ENCODE measurements at regions not wholly inside any gene's neighbourhood (a gene's known extent, or its start where the extent isn't known, plus 50 kb on each side); places are given as distances from the start of the nearest gene placed in this dataset.

DNA sequence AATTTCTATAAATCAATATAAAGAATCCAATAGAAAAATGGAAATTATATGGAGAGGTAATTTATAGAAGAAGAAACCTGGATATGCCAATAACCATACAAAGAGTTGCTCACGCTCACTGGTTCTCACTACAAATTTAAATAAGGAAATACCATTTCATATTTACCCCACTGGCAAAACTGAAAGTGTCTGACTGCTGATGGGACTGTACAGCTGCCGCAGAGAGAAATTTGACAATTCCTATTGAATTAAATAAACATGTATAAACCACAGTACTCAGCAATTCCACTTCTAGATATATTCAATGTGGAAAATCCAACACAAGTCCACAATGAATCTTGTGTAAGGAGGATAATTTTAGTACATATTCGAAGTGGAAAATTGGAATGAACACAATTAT lies 830.4 kb upstream of the GRAMD2B start:
- no peak for DNase-seq (ENCODE audit: extremely low spot score)
- TF ChIP-seq, protein P1, sequence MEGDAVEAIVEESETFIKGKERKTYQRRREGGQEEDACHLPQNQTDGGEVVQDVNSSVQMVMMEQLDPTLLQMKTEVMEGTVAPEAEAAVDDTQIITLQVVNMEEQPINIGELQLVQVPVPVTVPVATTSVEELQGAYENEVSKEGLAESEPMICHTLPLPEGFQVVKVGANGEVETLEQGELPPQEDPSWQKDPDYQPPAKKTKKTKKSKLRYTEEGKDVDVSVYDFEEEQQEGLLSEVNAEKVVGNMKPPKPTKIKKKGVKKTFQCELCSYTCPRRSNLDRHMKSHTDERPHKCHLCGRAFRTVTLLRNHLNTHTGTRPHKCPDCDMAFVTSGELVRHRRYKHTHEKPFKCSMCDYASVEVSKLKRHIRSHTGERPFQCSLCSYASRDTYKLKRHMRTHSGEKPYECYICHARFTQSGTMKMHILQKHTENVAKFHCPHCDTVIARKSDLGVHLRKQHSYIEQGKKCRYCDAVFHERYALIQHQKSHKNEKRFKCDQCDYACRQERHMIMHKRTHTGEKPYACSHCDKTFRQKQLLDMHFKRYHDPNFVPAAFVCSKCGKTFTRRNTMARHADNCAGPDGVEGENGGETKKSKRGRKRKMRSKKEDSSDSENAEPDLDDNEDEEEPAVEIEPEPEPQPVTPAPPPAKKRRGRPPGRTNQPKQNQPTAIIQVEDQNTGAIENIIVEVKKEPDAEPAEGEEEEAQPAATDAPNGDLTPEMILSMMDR (IDR thresholded peaks at IDR 0.05; ENCODE audit: control extremely low read depth, extremely low read depth, low read depth, missing control alignments), result no peak
- CTCF ChIA-PET, result interaction anchor here (0.9 to 2.9 kb wide), 2 partner anchors 11 to 13 kb away, joined by 3 to 7 read pairs; no protein-coding TSS in a partner anchor
- POLR2A ChIA-PET, result no interaction called here

DNA sequence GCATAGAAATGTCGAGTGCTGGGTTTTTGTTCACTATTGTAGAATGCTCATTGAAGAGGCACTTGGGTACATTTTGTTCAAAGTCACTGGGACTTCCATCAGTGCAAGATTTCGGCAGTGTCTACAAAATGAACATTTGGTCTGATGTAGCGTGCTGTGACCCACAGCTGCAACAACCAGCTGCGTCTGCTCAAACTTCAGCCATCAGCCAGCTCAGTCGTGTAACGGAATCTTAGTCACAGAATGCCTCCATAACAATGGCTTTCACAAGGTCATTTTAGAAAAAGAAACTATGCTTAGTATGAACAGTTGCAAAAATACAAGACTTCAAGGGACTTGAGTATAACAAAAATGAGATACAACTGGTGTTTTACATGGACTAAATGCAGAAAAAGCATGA lies 828.1 kb upstream of the GRAMD2B start:
- ChIA-PET POLR2A (interaction anchor here (0.7 kb wide), 1 partner anchor 15 kb away, joined by 4 read pairs; no protein-coding TSS in a partner anchor), CTCF (no interaction called here)
- DNase-seq (ENCODE audit: extremely low spot score), result no peak
- TF ChIP-seq, protein P1 (IDR thresholded peaks at IDR 0.05; ENCODE audit: control extremely low read depth, extremely low read depth, low read depth, missing control alignments), result no peak

DNA sequence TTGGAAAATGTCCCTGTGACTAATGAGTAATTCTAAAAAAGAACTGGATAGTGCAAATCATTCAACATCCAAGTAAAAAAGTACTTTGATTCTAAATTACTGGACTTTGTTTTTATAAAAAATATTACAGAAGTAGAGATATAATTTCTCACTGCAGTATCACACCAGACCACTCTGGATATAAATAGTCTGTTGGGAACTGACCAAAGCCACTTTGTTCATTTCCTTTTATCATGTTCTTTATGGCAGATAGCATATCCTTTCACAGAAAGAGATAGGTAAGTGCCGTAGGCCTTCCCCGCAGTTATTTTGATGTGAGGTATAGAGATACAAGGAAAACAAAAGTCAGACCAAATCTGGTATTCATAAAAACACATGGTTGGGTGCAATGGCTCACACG lies 827.4 kb upstream of the GRAMD2B start:
- POLR2A ChIA-PET, result no interaction called here
- no peak for DNase-seq (ENCODE audit: extremely low spot score)
- TF ChIP-seq, protein P1 (IDR thresholded peaks at IDR 0.05; ENCODE audit: control extremely low read depth, extremely low read depth, low read depth, missing control alignments), result no peak
- CTCF ChIA-PET, result no interaction called here

DNA sequence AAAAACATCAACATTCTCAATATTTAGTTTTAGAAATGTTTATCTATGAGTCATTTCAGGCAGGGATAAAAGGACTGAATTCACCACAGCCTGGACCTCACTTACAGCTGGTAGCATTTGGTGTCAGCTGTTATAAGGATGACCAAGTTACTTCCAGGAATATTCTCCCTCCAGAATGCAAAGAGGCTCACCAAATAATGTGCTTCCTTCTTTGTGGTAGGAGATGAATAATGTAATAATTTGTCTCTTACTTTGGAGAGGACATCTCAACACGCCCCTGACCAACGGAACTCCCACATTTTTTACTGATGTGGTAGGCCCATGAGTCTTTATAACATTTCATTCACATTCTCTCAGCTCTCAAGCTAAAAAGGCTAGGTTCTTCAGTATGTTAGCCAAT lies 825.9 kb upstream of the GRAMD2B start:
- no peak for DNase-seq (ENCODE audit: extremely low spot score)
- TF ChIP-seq, protein P1 (IDR thresholded peaks at IDR 0.05; ENCODE audit: control extremely low read depth, extremely low read depth, low read depth, missing control alignments), result no peak
- CTCF ChIA-PET, result interaction anchor here (1.3 kb wide), 2 partner anchors 21 to 56 kb away, joined by 3 to 4 read pairs; no protein-coding TSS in a partner anchor
- POLR2A ChIA-PET, result no interaction called here

DNA sequence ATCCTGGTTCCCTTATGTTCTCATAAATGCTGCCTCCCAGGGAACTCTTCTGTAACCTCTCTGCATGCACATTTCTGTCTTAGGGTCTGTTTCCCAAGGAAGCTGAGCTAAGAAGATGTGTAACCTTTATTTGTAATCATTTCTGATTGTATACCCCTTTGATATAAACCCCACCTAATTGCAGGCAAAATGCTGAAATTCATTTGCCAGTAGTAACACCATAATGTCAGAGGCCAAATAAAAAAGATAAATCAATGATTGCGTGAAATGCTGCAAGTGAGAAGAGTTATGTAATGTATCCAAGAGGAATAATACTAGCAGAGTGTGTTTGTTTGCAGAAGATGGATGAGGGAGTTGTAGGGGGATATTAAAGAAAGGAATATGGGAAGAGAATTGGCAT lies 822.6 kb upstream of the GRAMD2B start:
- TF ChIP-seq, protein P1 (IDR thresholded peaks at IDR 0.05; ENCODE audit: control extremely low read depth, extremely low read depth, low read depth, missing control alignments), result no peak
- POLR2A ChIA-PET, result no interaction called here
- DNase-seq (ENCODE audit: extremely low spot score), result no peak
- CTCF ChIA-PET, result interaction anchor here (1.6 kb wide), 1 partner anchor 10 kb away, joined by 4 read pairs; no protein-coding TSS in a partner anchor

DNA sequence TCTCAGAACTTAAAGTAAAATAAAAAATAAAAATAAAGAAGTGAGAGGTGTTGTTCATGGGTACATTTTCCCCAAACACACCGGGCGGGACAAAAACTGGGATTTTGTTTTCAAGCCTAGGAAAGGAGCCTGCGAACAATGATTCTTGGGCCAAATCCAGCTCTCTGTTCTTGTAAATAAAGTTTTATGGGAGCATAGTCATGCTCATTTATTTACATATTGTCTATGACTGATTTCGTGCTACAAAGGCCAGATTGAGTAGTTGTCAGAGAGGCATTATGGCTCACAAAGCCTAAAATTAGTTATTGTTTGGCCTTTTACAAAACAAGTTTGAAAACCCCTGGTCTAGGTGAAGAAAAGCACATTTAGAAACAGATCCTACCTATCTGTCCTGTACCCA lies 821.0 kb upstream of the GRAMD2B start:
- no peak for DNase-seq (ENCODE audit: extremely low spot score)
- TF ChIP-seq, protein P1 (IDR thresholded peaks at IDR 0.05; ENCODE audit: control extremely low read depth, extremely low read depth, low read depth, missing control alignments), result no peak
- CTCF ChIA-PET, result no interaction called here
- POLR2A ChIA-PET, result no interaction called here

DNA sequence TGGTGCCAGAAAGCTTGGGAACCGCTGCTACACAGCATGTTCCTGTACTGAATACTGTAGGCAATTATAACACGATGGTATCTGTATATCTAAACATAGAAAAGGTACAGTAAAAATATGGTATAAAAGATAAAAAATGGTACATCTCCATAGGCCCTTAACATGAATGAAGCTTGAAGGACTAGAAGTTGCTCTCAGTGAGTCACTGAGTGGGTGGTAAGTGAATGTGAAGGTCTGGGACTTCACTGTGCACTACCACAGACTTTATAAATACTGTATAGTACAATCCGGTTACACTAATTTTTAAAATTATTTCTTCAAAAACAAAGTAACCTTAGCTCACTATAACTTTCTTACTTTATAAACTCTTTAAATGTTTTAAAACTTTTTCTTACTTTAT lies 819.9 kb upstream of the GRAMD2B start:
- ChIA-PET CTCF (interaction anchor here (0.7 to 2.9 kb wide), 5 partner anchors 12 to 412 kb away, joined by 3 to 9 read pairs (median 4); no protein-coding TSS in a partner anchor), POLR2A (no interaction called here)
- TF ChIP-seq, protein P1 (IDR thresholded peaks at IDR 0.05; ENCODE audit: control extremely low read depth, extremely low read depth, low read depth, missing control alignments), result no peak
- DNase-seq (ENCODE audit: extremely low spot score), result no peak

Measured in GM10248 (cell line).